Embryonic facial prominence (tissue), 1 donor: ENCODE measurements at regions not wholly inside any gene's neighbourhood (a gene's known extent, or its start where the extent isn't known, plus 50 kb on each side); places are given as distances from the start of the nearest gene placed in this dataset.
"Not testable (repeated sequence)": the region's sequence is repeated elsewhere in the genome, so short reads cannot be mapped to it uniquely, and the experiment has no call there.

Experiments
- DNase-seq: peaks from one replicate; pipeline ENCODE4 v3.0.0-alpha.2; 2016; ENCODE audit errors: extremely low spot score

DNA sequence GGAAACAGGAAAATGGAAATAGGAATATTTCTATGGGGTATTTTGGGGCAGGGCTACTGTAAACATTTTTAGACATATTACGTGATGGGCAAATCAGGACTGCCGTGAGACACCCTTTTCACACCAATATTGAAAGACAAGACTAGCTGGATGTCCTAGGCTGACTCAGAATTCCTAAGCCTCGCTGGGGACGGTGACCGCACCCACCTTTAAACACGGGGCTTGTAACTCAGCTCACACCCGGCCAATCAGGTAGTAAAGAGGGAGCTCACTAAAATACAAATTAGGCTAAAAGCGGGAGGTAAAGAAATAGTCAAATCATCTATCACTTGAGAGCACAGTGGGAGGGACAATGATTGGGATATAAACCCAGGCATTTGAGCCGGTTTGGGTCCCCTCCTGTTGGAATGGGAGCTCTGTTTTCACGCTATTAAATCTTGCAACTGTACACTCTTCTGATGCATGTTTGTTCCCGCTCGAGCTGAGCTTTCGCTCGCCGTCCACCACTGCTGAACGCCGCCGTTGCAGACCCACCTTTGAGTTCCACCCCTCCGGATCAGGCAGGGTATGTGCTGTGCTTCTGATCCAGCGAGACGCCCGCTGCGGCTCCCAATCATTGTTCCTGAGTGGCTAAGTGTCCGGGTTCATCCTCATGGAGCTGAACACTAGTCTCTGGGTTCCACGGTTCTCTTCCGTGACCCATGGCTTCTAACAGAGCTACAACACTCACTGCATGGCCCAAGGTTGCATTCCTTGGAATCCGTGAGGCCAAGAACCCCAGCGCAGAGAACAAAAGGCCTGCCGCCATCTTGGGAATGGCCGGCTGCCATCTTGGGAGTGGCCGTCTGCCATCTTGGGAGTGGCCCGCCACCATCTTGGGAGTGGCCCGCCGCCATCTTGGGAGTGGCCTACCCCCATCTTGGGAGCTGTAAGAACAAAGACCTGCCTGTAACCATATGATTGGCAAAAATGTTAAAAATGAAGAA, 152.6 kb downstream of the CRLF2 start:
- no peak for DNase-seq

DNA sequence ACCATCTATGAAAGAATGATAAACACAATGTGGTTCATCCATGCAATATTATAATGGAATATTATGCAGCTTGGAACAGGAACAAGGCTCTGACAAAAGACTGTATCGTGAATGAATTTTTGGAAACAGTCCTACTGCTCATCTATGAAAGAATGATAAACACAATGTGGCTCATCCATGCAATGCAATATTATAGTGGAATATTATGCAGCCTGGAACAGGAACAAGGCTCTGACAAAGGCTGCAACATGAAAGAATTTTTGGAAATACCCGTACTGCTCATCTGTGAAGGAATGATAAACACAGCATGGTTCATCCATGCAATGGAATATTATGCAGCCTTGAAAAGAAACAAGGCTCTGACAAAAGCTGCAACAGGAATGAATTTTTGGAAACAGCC, 158.8 kb downstream of the CRLF2 start:
- DNase-seq, result not testable (repeated sequence)

DNA sequence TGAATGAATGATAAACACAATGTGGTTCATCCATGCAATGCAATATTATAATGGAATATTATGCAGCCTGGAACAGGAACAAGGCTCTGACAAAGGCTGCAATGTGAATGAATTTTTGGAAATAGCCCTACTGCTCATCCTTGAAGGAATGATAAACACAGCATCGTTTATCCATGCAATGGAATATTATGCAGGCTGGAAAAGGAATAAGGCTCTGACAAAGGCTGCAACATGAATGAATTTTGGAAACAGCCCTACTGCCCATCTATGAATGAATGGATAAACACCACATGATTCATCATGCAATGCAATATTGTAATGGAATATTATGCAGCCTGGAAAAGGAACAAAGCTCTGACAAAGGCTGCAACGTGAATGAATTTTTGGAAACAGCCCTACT, 159.4 kb downstream of the CRLF2 start:
- DNase-seq, result no peak

DNA sequence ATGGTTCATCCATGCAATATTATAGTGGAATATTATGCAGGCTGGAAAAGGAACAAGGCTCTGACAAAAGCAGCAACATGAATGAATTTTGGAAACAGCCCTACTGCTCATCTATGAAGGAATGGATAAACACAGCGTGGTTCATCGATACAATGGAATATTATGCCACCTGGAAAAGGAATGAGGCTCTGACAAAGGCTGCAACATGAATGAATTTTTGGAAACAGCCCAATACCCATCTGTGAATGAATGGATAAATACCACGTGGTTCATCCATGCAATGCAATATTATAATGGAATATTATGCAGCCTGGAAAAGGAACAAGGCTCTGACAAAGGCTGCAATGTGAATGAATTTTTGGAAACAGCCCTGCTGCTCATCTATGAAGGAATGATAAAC, 160.4 kb downstream of the CRLF2 start:
- DNase-seq, result no peak

DNA sequence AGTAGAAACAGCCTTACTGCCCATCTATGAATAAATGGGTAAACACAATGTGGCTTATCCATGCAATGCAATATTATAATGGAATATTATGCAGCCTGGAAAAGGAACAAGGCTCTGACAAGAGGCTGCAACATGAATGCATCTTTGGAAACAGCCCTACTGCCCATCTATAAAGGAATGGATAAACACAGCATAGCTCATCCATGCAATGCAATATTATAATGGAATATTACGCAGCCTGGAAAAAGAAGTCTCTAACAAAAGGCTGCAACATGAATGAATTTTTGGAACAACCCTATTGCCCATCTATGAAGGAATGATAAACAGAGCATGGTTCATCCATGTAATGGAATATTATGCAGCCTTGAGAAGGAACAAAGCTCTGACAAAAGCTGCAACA, 161.0 kb downstream of the CRLF2 start:
- no peak for DNase-seq

DNA sequence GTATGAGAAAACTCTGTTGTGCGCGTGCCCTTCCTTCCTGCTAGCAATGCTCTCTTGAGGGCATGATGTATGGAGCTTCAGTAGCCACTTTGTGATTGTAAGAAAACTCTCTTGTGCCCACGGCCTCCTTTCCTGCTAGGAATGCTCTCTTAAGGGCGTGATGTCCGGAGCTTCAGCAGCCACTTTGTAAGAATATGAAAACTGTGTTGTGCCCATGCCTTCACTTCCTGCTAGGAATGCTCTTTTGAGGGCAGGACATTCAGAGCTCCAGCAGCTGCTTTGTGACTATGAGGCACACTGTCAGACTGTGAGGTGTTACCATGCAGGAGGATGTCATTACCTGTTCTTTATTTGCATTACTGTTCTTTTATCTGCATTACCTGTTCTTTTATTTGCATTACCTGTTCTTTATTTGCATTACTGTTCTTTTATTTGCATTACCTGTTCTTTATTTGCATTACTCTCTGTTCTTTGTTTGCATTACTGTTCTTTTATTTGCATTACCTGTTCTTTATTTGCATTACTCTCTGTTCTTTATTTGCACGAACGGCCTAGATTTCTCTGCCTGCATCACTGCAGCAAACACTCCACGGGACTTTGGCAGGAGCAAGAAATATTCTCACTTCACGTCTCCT, 166.7 kb downstream of the CRLF2 start:
- no peak for DNase-seq

DNA sequence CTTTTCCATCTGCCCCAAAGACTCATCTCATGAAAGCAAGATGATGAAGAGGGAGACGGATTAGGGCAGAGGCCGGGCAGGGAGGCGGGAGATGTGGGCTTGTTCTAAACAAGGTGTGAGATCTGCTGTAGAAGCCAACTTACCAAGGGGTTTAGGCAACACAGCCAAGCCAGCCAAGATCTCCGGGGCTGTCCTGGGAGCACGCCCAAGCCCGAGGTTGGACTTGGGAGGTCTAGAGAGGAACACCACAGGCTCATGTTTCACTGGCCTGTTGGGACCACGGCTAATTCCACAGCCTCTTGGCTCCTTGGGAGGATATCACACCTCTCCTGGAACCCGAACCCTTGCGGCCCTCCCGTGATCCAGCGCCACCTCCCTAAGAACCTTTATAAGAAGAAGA, 171.4 kb downstream of the CRLF2 start:
- DNase-seq, result no peak

DNA sequence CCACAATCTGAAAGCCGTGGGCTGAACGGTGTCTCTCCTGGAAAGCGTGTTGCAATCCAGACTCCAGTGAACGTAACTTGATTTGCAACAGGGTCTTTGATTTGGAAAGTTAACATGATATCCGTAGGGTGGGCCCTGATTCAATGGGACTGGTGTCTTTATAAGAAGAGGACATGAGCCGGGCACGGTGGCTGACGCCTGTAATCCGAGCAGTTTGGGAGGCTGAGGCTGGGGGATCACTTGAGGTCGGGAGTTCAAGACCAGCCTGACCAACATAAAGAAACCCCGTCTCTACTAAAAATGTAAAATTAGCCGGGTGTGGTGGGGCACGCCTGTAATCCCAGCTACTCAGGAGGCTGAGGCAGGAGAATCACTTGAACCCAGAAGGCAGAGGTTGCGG, 176.5 kb downstream of the CRLF2 start:
- not testable (repeated sequence) for DNase-seq

DNA sequence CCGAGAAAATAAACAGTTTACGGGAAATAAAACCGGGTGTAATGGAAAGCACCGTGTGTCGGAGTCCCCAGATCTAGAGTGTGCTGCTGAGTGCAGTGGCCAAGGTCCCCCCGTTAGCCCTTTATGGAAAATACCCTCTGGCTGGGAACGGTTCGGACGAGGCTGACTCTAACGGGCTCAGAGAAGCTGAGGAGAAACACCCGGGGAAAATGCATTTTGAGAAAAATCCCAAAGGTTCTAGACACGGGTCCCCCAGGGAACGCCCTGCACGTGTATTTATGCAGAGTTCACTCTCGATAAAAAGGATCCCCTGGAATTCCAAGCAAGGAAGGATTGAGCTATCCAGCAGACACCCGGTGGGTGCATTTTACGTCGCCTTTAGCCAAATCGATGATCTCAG, 177.2 kb downstream of the CRLF2 start:
- DNase-seq, result no peak

DNA sequence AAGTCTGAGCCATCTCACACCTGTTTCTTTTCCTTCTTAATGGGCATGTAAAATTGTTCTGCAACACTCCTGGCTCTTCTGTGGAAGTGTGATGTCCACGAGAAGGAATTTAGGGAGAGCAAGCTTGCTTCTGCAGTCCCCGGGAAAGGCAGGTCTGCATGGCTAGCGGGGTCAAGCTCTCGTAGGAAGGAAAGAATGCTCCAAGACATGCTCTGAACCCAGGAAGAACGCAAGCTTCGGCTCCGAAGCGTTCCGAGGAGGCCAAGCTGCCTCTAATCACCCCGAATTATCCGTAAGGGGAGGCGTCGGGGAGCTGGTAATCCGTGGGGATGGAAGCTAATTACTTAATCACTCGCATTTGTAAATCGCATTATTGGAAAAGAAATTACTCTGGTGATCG, 177.7 kb downstream of the CRLF2 start:
- DNase-seq, result no peak

DNA sequence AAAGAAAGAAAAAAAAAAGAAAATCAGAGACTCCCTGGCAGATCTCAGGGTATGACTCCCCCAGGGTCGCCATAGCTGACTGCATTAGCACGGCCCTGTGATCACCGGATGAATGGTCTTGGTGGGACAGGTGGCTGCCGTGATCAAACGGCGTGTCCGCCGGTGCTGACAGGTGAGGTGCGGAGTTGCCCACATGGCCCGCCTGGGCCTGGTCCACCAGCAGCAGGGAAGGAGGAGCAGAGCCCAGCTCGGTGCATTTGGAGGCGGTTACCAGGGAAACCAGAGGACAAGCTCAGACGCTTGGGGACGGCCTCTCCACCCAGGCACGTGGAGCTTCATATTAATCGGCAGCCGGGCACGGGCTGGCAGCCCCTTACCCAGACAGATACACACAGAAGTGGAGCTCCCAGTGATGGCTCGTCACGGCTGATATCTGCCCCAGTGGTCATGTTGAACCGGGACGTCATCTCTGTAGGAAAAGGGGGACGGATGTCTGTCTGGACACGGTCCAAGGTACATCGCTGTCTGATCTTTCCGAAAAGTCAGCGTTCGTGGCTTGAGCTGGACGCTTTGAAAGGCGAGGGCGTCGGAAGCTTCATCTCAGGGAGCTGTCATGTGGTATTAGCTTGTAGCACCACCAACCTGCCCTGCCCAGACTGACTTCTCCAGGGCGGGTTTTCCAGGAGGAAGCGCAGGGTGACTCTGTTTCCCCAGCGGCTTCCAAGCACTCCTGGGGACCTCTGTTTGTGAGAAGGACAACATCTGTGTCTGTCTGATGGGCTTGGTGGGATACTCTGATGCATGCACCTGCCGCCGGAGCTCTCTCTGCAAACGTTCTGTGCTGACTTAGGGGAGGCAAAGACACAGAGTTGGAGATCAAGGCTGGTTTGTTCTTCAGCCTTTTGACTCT, 180.7 kb downstream of the CRLF2 start:
- DNase-seq, result no peak

DNA sequence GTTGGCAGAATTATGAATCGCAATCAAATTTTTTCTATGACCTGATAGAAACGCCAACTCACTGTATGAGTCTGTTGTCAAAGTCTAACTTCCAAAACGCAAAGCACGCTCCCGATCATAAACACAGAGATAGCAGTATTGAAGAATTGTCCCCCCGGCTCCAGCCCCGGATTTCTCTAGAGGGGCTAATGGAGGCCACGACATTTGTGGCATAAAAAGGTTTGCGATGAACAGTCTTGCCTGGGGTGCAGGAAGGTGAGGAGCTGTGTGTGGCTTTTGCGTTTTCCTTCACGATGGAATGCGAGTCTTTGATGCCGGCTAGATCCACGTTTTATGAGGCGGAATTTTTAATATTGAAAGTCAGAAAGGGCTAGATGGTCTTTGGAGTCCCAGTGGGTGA, 183.0 kb downstream of the CRLF2 start:
- no peak for DNase-seq

DNA sequence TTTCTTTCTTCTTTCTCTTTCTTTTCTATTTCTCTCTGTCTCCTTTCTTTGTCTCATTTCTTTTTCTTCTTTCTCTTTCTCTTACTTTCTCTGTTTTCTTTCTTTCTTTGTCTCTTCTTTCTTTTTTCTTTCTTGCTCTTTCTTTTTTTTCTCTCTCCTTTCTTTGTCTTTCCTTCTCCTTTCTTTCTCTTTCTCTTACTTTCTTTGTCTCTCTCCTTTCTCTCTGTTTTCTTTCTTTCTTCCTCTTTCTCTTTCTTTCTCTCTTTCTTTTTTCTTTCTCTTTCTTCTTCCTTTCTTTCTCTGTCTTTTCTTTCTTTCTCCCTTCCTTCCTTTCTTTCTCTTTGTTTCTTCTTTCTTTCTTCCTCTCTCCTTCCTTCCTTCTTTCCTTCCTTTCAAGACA, 184.8 kb downstream of the CRLF2 start:
- DNase-seq, result no peak

DNA sequence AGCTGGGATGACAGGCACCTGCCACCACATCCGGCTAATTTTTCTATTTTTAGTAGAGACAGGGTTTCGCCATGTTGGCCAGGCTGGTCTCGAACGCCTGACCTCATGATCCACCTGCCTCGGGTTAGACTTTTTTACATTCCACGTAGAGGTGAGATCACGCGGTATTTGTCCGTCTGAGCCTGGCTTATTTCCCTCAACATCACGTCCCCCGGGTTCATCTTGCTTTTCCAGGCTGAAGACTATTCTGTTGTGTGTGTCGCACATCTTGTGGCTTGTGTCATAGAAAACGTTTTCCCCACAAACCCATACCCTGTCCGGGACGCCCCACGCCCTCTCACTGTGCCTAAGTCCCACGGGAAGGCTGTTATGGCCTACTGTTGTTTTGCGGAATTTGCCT, 185.3 kb downstream of the CRLF2 start:
- DNase-seq, result no peak

DNA sequence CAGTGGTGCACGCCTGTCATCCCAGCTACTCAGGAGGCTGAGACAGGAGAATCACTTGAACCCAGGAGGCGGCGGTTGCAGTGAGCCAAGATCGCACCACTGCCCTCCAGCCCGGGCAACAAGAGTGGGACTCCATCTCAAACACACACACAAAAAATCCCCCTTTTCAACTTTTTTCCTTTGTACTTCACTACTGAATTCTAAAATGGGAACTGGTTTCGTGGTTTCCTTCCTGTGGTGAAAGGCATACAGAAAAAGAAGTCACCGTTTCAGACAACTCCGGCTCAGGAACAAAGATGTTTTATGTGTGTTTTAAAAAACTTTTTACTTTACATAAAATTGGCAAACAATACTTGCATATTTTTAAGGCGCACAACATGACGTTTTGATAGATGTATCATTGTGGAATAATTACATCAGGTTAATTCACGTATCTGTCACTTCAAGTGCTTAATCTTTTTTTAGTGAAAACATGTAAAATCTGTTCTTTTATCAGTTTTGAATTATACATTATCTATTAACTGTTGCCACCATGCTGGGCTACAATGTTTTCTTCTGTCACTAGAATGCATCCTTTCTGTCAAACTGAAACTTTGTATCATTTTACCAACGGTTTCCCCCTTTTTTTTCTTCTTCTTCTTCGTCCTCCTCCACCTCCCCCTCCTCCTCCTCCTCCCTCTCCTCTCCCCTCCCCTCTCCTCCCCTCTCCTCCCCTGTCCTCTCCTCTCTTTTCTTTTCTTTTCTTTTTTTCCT, 186.0 kb downstream of the CRLF2 start:
- no peak for DNase-seq

DNA sequence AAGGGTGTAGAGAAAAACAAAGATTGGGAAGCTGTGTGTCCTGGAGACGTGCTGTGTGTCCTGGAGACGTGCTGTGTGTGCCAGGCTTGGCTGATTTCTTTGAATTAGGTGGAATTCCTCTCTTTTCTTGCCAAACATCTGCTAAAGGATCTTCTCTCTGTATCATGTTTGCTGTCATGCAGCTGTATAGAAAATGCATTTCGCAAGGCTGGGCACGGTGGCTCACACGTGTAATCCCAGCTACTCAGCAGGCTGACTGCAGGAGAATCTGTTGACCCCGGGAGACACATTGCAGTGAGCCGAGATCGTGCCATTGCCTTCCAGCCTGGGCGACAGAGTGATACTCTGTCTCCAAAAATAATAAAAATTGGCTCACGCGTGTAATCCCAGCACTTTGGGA, 187.0 kb downstream of the CRLF2 start:
- DNase-seq, result no peak

DNA sequence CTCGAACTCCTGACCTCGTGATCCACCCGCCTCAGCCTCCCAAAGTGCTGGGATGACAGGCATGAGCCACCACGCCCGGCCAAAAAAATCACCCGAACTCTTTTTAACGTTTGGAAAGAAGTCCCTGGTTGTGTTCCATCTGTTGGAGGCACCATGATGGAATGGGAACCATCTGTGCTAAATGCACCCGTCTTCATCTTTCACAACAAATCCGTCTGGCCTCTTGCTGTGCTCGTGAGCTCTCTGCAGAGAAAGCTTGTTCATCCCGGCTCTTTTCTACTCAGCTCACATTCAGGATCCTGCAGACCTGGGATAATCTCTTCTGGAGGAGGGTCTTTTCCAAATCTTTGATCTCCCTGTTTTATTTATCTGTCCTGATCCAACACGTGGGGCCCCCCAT, 188.8 kb downstream of the CRLF2 start:
- no peak for DNase-seq

DNA sequence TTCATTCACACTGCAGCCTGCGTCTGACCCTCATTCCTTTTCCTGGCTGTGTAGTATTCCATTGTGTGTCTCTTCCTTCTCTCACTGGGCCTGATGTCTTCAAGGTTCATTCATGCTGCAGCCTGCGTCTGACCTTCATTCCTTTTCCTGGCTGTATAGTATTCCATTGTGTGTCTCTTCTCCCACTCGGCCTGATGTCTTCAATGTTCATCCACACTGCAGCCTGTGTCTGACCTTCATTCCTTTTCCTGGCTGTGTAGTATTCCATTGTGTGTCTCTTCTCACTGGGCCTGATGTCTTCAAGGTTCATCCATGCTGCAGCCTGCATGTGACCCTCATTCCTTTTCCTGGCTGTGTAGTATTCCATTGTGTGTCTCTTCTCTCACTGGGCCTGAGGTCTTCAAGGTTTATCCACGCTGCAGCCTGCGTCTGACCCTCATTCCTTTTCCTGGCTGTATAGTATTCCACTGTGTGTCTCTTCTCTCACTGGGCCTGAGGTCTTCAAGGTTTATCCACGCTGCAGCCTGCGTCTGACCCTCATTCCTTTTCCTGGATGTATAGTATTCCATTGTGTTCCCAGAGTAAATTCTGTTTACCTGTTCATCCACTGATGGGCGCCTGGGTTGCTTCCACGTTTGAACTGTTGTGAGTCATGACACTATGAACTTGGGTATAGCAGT, 191.0 kb downstream of the CRLF2 start:
- DNase-seq, result not testable (repeated sequence)

DNA sequence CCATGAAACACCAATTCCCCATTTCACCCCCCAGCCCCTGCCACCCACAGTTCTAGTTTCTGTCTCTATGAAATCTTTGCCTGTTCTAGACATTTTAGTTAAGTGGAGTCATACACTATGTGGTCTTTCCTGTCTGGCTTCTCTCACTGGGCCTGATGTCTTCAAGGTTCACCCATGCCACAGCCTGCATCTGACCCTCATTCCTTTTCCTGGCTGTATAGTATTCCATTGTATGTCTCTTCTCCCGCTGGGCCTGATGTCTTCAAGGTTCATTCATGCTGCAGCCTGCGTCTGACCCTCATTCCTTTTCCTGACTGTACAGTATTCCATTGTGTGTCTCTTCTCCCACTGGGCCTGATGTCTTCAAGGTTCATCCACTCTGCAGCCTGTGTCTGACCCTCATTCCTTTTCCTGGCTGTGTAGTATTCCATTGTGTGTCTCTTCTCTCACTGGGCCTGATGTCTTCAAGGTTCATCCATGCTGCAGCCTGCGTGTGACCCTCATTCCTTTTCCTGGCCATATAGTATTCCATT, 191.7 kb downstream of the CRLF2 start:
- no peak for DNase-seq

DNA sequence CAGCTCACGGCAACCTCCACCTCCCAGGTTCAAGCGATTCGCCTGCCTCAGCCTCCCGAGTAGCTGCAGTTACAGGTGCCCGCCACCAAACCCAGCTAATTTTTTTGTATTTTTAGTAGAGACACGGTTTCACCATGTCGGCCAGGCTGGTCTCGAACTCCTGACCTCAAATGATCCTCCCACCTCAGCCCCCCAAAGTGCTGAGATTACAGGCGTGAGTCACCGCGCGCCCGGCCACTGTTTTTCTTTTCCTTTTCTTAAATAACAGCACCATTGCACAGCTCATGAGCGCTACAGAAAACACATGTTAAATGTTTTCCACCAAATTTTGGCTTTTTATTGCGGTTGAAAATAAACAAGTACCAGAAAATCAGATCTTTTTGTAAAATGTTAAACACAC, 195.5 kb downstream of the CRLF2 start:
- not testable (repeated sequence) for DNase-seq

DNA sequence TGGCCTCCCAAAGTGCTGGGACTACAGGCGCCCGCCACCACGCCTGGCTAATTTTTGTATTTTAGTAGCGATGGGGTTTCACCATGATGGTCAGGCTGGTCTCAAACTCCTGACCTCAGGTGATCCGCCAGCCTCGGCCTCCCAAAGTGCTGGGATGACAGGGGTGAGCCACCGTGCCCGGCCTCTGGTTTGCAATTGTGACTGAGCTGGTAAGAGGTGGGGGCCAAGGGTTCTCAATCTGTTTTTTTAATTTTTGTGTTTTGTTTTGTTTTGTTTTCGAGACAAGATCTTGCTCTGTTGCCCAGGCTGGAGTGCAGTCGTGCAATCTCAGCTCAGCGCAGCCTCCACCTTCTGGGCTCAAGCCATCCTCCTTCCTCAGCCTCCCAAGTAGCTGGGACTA, 196.2 kb downstream of the CRLF2 start:
- DNase-seq, result not testable (repeated sequence)
